OCI-LY3 (cell line): ENCODE measurements at regions not wholly inside any gene's neighbourhood (a gene's known extent, or its start where the extent isn't known, plus 50 kb on each side); places are given as distances from the start of the nearest gene placed in this dataset.
"Not testable (repeated sequence)": the region's sequence is repeated elsewhere in the genome, so short reads cannot be mapped to it uniquely, and the experiment has no call there.

ENCODE experiments used
- H2AFZ ChIP-seq: fragments of 200-600, 300-600 bp; shearing (Covaris generic); 2 replicates; pipeline ENCODE4 v1.6.0; 2014; ENCODE audit warnings: antibody characterized with exemption, low read depth, low read length
- H3K27ac ChIP-seq: fragments of 200-600, 300-600 bp; sonication (generic); 2 replicates; pipeline ENCODE4 v1.5.1; 2014; ENCODE audit warnings: mild to moderate bottlenecking, low read length, moderate library complexity, mixed read lengths
- H3K27me3 ChIP-seq: fragments of 200-600, 300-600 bp; sonication (generic); 2 replicates; pipeline ENCODE4 v1.6.1; 2014; ENCODE audit warnings: low read depth, low read length, mixed read lengths
- H3K36me3 ChIP-seq: fragments of 200-600, 300-600 bp; sonication (generic); replicated peaks from 2 replicates; pipeline ENCODE3; 2014; ENCODE audit warnings: low read depth, low read length, mixed read lengths
- H3K4me1 ChIP-seq: fragments of 300-600, 200-600 bp; sonication (generic); 2 replicates; pipeline ENCODE4 v1.6.1; 2014; ENCODE audit warnings: low read length, mixed read lengths
- H3K4me2 ChIP-seq: fragments of 200-600, 300-600 bp; sonication (generic); 2 replicates; pipeline ENCODE4 v1.6.1; 2014; ENCODE audit warnings: low read length, mixed read lengths
- H3K4me3 ChIP-seq: fragments of 300-600, 200-600 bp; sonication (generic); 2 replicates; pipeline ENCODE4 v1.5.1; 2014; ENCODE audit warnings: antibody characterized with exemption, mild to moderate bottlenecking, low read length, moderate library complexity
- H3K79me2 ChIP-seq: fragments of 300-600, 200-600 bp; shearing (Covaris generic); 2 replicates; pipeline ENCODE4 v1.6.1; 2014; ENCODE audit warnings: mild to moderate bottlenecking, low read length, mixed read lengths
- H3K9ac ChIP-seq: fragments of 300-600, 200-600 bp; shearing (Covaris generic); 2 replicates; pipeline ENCODE4 v1.6.0; 2014; ENCODE audit warnings: mild to moderate bottlenecking, low read length, moderate library complexity
- H3K9me3 ChIP-seq: fragments of 200-600, 300-600 bp; shearing (Covaris generic); 2 replicates; pipeline ENCODE4 v1.6.1; 2014; ENCODE audit warnings: low read length, mixed read lengths; ENCODE audit not compliant: insufficient read depth
- H4K20me1 ChIP-seq: fragments of 200-600, 300-600 bp; sonication (generic); 2 replicates; pipeline ENCODE4 v1.6.1; 2016; ENCODE audit warnings: low read length, mixed read lengths; ENCODE audit not compliant: insufficient read depth
- EZH2phosphoT487 ChIP-seq: fragments of 200-600 bp; shearing (Covaris generic); IDR thresholded peaks from 2 replicates; pipeline ENCODE4 v1.6.1; 2018; ENCODE audit warnings: antibody characterized with exemption, mixed run types, low read depth
- TF ChIP-seq, protein P1 (sequence below): fragments of 200-600, 300-600 bp; sonication (generic); IDR thresholded peaks from 2 replicates; pipeline ENCODE4 v1.5.1; 2014; ENCODE audit warnings: antibody characterized with exemption, low read length, low read depth

DNA sequence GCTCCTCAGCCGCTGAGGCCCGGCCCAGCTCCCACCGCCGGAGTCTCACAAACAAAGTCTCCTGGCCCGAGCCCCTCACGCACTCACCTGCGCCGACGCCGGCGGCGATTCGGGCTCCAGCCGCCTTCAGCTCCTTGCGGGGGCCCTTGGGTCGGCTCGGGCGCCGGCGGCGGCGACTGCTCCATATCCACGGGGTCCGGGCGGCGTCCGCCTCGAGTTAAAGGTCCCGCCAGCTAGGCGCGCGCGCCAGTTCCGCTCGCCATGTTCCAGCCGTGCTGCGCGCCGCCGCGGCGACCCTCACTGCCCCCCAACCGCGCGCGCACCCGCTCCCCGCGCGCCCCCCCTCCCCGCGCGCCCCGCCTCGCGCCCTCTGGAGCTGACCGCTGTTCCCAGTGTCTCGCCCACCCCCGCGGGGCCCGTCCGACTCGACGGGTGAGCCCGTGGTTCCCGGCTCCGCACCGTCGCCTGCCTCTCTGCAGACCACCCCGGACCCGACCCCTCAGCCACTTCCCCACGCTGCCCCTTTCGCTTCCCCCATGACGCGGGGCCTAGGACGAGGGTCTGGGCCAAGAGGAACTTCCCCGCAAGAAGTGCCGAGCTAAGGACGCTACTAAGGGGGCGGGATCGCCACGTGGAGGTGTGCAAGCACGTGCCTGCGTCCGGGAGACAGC, 396.1 kb downstream of the ZNF33B start:
- Histone ChIP-seq H2AFZ (no peak overlapping the region), H3K4me3 (no peak overlapping the region), H3K27me3 (no peaks in the 10 kb centered on the region), H3K4me2 (no peak overlapping the region), H3K4me1 (no peaks in the 10 kb centered on the region), H4K20me1 (no peaks in the 10 kb centered on the region), H3K79me2 (no peaks in the 10 kb centered on the region), H3K36me3 (no peaks in the 10 kb centered on the region), H3K9ac (no peak overlapping the region), H3K9me3 (no peaks in the 10 kb centered on the region), H3K27ac (no peak overlapping the region)
- no peak for TF ChIP-seq EZH2phosphoT487
- TF ChIP-seq, protein P1, sequence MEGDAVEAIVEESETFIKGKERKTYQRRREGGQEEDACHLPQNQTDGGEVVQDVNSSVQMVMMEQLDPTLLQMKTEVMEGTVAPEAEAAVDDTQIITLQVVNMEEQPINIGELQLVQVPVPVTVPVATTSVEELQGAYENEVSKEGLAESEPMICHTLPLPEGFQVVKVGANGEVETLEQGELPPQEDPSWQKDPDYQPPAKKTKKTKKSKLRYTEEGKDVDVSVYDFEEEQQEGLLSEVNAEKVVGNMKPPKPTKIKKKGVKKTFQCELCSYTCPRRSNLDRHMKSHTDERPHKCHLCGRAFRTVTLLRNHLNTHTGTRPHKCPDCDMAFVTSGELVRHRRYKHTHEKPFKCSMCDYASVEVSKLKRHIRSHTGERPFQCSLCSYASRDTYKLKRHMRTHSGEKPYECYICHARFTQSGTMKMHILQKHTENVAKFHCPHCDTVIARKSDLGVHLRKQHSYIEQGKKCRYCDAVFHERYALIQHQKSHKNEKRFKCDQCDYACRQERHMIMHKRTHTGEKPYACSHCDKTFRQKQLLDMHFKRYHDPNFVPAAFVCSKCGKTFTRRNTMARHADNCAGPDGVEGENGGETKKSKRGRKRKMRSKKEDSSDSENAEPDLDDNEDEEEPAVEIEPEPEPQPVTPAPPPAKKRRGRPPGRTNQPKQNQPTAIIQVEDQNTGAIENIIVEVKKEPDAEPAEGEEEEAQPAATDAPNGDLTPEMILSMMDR: no peak

DNA sequence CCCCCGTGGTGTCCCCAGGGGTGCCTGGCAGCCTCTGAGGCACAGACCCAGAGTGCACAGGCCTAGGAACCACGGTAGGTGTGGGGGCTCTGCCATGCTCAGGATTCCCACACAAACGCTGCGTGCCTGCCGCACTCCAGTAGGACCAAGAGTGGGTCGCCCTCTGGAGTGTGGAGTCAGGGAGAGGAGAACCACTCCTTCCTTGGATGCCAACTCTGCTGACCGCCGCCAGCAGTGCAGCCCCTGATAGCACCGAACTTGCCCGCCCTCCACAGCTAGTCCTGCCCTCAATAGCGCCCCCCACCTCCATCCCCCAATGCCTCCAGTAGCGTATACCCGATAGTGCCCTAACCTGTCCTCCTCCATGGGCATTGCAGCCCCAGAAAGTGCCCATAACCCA, 402.0 kb downstream of the ZNF33B start:
- not testable (repeated sequence) for H3K27me3 ChIP-seq, H3K4me2 ChIP-seq, H3K36me3 ChIP-seq, H3K4me3 ChIP-seq, H3K9me3 ChIP-seq, H3K27ac ChIP-seq, H3K4me1 ChIP-seq, H3K9ac ChIP-seq, H2AFZ ChIP-seq, H4K20me1 ChIP-seq, H3K79me2 ChIP-seq

DNA sequence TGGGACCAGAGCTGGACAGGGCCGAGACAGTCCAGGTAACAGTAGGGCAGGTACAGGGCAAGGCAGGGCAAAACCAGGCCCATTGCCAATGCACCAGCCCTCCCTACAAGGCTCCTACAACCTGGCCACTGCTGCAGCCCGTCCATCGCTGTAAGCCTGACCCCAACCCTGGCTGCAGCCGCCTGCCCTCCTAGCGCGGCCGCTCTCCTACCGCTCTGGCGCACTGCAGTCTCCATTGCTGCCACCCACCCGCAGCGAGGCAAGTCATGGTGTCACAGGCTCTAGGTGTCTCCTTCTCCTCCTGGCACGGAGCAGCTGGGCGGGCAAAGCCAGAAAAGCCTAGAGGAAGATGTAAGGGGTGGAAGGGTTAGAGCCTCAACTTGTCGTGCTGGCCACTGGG, 402.6 kb downstream of the ZNF33B start:
- H3K9me3 ChIP-seq, H3K79me2 ChIP-seq, H3K27ac ChIP-seq, H3K4me2 ChIP-seq, H3K36me3 ChIP-seq, H3K27me3 ChIP-seq, H2AFZ ChIP-seq, H3K9ac ChIP-seq, H3K4me3 ChIP-seq, H3K4me1 ChIP-seq, H4K20me1 ChIP-seq: not testable (repeated sequence)

DNA sequence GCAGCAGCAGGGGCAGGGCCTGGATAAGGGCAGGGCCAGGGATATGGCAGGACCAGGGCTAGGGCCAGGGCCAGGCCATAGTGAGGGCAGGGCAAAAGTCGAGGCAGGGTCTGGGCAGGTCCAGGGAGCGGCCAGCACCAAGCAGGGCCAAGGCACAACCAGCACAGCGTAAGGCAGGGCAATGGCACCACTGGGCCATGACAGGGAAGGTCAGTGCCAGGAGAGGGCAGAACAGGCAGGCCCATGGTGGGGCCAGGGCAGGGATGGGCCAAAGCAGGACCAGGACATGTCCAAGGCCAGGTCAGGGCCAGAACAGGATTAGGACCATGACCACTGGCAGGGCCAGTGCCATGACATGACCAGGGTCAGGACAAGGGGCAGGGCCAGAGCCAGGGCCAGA, 403.1 kb downstream of the ZNF33B start:
- H3K27me3 ChIP-seq, H3K4me2 ChIP-seq, H3K9ac ChIP-seq, H2AFZ ChIP-seq, H3K27ac ChIP-seq, H3K36me3 ChIP-seq, H3K79me2 ChIP-seq, H3K4me3 ChIP-seq, H3K4me1 ChIP-seq, H3K9me3 ChIP-seq, H4K20me1 ChIP-seq: not testable (repeated sequence)

DNA sequence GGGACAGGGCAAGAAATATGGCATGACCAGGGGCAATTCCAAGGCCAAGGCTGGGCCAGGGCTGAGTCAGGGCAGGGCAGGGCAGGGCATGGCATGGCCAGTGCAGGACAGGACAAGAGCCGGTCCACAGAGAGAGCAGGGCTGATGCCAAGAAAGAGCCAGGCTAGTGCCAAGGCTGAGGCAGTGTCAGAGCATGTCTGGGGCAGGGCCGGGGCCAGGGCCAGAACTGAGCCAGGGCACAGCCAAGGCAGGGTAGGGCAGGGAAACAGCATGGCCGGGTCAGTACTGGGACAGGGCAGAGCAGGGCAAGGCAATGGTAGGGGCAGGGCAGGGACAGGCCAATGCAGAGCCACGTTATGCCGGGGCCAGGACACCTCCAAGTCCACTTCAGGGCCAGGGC, 403.9 kb downstream of the ZNF33B start:
- not testable (repeated sequence) for H3K79me2 ChIP-seq, H3K4me3 ChIP-seq, H3K9me3 ChIP-seq, H3K36me3 ChIP-seq, H3K4me2 ChIP-seq, H3K9ac ChIP-seq, H4K20me1 ChIP-seq, H3K27me3 ChIP-seq, H2AFZ ChIP-seq, H3K27ac ChIP-seq, H3K4me1 ChIP-seq

DNA sequence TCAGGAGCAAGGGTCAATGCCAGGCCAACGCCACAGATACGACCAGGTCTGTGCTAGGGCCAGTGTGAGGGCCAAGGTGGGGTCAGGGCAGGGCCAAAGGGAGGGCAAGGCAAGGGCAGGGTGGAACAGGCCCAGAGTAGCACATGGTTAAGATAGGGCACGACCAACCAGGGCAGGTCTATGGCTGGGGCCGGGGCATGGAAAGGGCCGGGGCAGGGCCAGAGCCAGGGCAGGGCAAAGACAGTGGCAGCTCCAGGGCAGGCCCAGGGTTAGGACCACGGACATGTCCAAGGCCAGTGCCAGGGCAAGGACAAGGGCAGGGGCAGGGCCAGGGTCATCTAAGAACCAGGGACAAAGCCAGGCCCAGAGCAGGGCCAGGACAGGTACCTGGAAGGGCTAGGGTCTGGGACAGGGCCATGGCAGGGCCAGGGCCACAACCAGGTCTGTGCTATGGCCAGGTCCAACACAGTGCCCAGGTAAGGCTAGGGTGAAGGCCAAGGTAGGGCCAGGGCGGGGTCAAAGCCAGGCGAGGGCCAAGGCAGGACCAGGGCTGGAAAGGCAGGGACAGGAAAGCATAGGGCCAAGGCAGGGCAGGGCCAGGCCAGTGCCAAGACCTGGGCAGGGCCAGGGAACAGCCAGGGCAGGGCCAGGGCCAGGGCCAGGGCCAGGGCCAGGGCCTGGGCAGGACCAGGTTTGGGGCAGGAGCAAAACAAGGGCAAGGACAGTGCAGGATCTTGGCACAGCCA, 404.7 kb downstream of the ZNF33B start:
- not testable (repeated sequence) for H3K4me1 ChIP-seq, H3K4me3 ChIP-seq, H3K9me3 ChIP-seq, H3K79me2 ChIP-seq, H4K20me1 ChIP-seq, H3K4me2 ChIP-seq, H3K27me3 ChIP-seq, H3K36me3 ChIP-seq, H2AFZ ChIP-seq, H3K9ac ChIP-seq, H3K27ac ChIP-seq

DNA sequence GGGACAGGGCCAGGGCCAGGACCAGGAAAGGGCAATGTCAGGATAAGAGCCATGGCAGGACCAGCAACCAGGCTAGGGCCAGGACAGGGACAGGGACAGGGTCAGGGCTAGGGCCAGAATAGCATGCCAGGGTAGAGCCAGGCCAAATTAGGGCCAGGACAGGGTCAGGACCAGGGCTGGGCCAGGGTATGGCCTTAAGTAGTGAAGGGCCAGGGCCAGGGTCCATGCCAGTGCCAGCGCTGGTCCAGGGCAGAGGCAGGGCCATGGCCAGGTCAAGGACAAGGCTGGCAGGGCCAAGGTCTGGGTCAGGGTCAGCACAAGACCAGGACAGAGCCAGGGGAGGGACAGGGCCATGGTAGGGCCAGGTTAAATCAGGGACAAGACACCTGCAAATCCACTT, 405.4 kb downstream of the ZNF33B start:
- H4K20me1 ChIP-seq, H3K27me3 ChIP-seq, H3K4me3 ChIP-seq, H3K79me2 ChIP-seq, H3K4me2 ChIP-seq, H2AFZ ChIP-seq, H3K9me3 ChIP-seq, H3K36me3 ChIP-seq, H3K4me1 ChIP-seq, H3K27ac ChIP-seq, H3K9ac ChIP-seq: not testable (repeated sequence)

DNA sequence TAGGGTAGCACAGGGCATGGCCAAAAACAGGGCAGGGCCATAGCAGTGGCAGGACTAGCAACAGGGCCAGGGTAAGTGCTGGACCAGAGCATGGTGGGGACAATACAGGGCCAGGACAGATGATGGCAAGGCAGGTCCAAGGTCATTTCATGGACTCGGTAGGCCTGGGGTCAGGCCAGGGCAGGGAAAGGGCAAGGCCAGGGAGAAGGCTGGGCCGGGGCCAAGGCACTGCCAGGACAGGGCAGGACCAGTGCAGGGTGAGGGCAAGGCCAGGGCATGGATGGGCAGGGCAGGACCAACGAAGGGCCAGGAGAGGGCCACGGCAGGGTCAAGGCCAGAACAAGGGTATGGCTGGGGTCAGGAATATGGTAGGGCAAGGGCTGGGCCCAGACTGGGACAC, 407.6 kb downstream of the ZNF33B start:
- H2AFZ ChIP-seq, H3K36me3 ChIP-seq, H4K20me1 ChIP-seq, H3K4me3 ChIP-seq, H3K9ac ChIP-seq, H3K27ac ChIP-seq, H3K79me2 ChIP-seq, H3K4me2 ChIP-seq, H3K4me1 ChIP-seq, H3K9me3 ChIP-seq, H3K27me3 ChIP-seq: not testable (repeated sequence)

DNA sequence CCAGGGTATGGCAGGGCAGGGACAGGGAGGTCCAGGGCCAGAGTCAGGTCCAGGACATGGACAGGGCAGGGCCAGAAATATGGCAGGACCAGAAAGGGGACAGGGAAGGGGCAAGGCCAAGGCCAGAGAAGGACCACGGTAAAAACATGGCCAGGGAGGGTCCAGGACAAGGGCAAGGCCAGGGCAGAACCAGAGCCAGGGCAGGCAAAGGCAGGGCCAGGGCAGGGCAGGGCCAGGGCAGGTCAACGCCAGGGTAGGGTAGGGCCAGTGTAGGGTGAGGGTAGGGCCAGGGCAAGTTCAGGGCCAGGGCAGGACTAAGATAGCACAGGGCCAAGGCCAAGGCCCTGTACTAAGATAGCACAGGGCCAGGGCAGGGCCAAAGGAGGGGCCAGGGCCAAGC, 408.3 kb downstream of the ZNF33B start:
- not testable (repeated sequence) for H3K36me3 ChIP-seq, H3K4me1 ChIP-seq, H3K9me3 ChIP-seq, H3K4me3 ChIP-seq, H2AFZ ChIP-seq, H3K27ac ChIP-seq, H3K9ac ChIP-seq, H3K79me2 ChIP-seq, H4K20me1 ChIP-seq, H3K27me3 ChIP-seq, H3K4me2 ChIP-seq
